Liver (tissue), 3 donors: ENCODE measurements at regions not wholly inside any gene's neighbourhood (a gene's known extent, or its start where the extent isn't known, plus 50 kb on each side); places are given as distances from the start of the nearest gene placed in this dataset.

Source experiments
- CTCF ChIP-seq: fragments of 150-350 bp; IDR thresholded peaks from 2 replicates; pipeline ENCODE4 v1.5.1; 2017; ENCODE audit warnings: improper control_type of control experiment, low read depth, low read length; ENCODE audit not compliant: missing input control
- EGR1 ChIP-seq, 2 donors: IDR thresholded peaks; 2 replicates each; pipeline ENCODE4 v1.6.1; 2016 to 2018; ENCODE audit warnings: antibody characterized with exemption in 2 of 2, low read depth in 2 of 2
- GABPA ChIP-seq, 2 donors: IDR thresholded peaks in 1 of 2; conservative IDR thresholded peaks in 1 of 2; 2 replicates each; pipeline ENCODE4 v1.6.1; 2016; ENCODE audit warnings: antibody characterized with exemption in 2 of 2, mild to moderate bottlenecking in 1 of 2, moderate library complexity in 1 of 2
- RAD21 ChIP-seq, 2 donors: IDR thresholded peaks; 2 replicates each; pipeline ENCODE4 v1.6.1; 2016; ENCODE audit warnings: antibody characterized with exemption in 2 of 2, mild to moderate bottlenecking in 2 of 2
- REST ChIP-seq: IDR thresholded peaks from 2 replicates; pipeline ENCODE4 v1.6.1; 2016; ENCODE audit warnings: antibody characterized with exemption, mild to moderate bottlenecking
- SP1 ChIP-seq: IDR thresholded peaks from 2 replicates; pipeline ENCODE4 v1.6.1; 2018; ENCODE audit warnings: antibody characterized with exemption, mild to moderate bottlenecking
- TAF1 ChIP-seq: conservative IDR thresholded peaks from 2 replicates; pipeline ENCODE4 v1.6.1; 2016; ENCODE audit warnings: antibody characterized with exemption, mild to moderate bottlenecking
- YY1 ChIP-seq: IDR thresholded peaks from 2 replicates; pipeline ENCODE4 v1.6.1; 2016; ENCODE audit warnings: antibody characterized with exemption, mild to moderate bottlenecking
- donor health status: healthy.
- donor health status: healthy.

- TF ChIP-seq CTCF, result no peak
- TF ChIP-seq RAD21 (IDR thresholded peaks at IDR 0.05), result no peak
- no peak for TF ChIP-seq SP1
- no peak for TF ChIP-seq YY1
- no peak for TF ChIP-seq EGR1 (IDR thresholded peaks at IDR 0.05; ENCODE audit: low read depth in 2 of 2)
- TF ChIP-seq TAF1, result no peak
- no peak for TF ChIP-seq REST
- no peak for TF ChIP-seq GABPA (IDR thresholded peaks at IDR 0.05 in 1 of 2, conservative IDR thresholded peaks at IDR 0.05 in 1 of 2)
Observed at GRCh38 chr4:124343661-124344171, 368.8 kb downstream of the ANKRD50 start.
